GM06990 (cell line): ENCODE measurements at regions not wholly inside any gene's neighbourhood (a gene's known extent, or its start where the extent isn't known, plus 50 kb on each side); places are given as distances from the start of the nearest gene placed in this dataset.

Experiments used
- DNase-seq: peaks from one replicate; pipeline ENCODE4 v3.0.0-alpha.2; 2011; ENCODE audit not compliant: insufficient read length; ENCODE audit errors: extremely low read depth
- H3K27me3 ChIP-seq: replicated peaks from 2 replicates; pipeline ENCODE4 v1.6.0; 2011; ENCODE audit warnings: low read length; ENCODE audit not compliant: control insufficient read depth, insufficient read depth
- H3K36me3 ChIP-seq: 2 replicates; pipeline ENCODE4 v1.5.1; 2011; ENCODE audit warnings: low read length; ENCODE audit not compliant: control insufficient read depth, insufficient read depth
- H3K4me3 ChIP-seq: replicated peaks from 2 replicates; pipeline ENCODE4 v1.5.1; 2011; ENCODE audit warnings: low read depth, mild to moderate bottlenecking, control low read depth, low read length
- TF ChIP-seq, protein P1 (sequence below): IDR thresholded peaks from 2 replicates; pipeline ENCODE4 v1.5.1; 2011; ENCODE audit warnings: low read length, control low read depth, mild to moderate bottlenecking, inconsistent platforms; ENCODE audit not compliant: insufficient read depth, poor library complexity, severe bottlenecking

DNA sequence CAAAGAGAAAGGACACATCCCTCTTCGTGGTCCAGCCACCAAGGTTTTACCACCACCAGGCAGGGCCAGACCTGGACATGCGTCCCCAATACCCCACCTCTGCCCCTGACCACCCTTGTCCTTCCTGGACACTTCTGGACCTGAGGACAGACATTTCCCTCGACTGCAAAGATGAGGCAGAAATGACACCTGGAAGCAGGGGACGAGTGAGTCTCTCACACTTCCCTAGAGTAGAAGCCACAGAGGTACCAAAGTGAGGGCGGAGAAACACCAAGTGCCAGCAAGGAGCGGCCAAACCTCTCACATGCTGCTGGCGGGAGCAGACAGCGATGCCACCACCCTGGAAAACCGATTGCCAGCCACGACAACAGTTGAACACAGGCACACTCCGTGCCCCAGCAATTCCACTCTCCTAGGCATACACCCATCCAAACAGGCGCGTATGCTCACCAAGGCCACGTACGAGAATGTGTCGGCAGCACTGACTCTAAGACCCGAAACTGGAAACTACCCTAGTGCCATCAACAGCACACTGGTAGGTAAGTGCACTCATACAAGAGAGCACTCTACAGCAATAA is 207.0 kb upstream of the NSMCE3 start:
- H3K27me3 ChIP-seq, result no peaks in the 10 kb centered on the region
- TF ChIP-seq, protein P1, sequence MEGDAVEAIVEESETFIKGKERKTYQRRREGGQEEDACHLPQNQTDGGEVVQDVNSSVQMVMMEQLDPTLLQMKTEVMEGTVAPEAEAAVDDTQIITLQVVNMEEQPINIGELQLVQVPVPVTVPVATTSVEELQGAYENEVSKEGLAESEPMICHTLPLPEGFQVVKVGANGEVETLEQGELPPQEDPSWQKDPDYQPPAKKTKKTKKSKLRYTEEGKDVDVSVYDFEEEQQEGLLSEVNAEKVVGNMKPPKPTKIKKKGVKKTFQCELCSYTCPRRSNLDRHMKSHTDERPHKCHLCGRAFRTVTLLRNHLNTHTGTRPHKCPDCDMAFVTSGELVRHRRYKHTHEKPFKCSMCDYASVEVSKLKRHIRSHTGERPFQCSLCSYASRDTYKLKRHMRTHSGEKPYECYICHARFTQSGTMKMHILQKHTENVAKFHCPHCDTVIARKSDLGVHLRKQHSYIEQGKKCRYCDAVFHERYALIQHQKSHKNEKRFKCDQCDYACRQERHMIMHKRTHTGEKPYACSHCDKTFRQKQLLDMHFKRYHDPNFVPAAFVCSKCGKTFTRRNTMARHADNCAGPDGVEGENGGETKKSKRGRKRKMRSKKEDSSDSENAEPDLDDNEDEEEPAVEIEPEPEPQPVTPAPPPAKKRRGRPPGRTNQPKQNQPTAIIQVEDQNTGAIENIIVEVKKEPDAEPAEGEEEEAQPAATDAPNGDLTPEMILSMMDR, result no peak
- DNase-seq, result no peak

DNA sequence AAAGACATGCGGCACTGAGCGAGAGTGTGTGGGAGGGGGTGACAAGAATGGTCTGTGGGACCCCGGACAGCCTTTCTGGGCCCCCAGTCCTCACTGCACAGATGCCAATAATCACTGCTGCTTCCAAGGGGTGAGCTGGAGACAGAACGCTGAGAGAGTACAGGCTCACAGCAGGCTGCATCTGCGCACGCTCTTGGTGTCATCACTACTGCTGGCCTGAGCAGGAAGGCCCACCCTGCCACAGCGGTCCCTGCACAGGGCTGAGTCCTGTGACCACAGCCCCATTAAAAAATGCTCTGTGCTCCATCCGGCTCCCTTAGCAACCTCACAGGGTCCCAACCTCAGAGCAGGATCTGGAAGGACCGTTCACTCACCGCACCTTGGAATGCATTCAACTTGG is 205.5 kb upstream of the NSMCE3 start:
- no peak for DNase-seq
- no peaks in the 10 kb centered on the region for H3K27me3 ChIP-seq
- TF ChIP-seq, protein P1, result no peak

More for the DNA sequence above, 207.0 kb upstream of the NSMCE3 start:
- Histone ChIP-seq H3K4me3 (no peak overlapping the region), H3K36me3 (no peaks in the 10 kb centered on the region)

GRCh38 chr15:29473621-29474105 is 204.0 kb upstream of the NSMCE3 start:
- no peaks in the 10 kb centered on the region for H3K27me3 ChIP-seq
- H3K4me3 ChIP-seq, result no peak overlapping the region
- TF ChIP-seq, protein P1, result no peak
- no peak for DNase-seq
- no peaks in the 10 kb centered on the region for H3K36me3 ChIP-seq

More for the DNA sequence above, 205.5 kb upstream of the NSMCE3 start:
- Histone ChIP-seq H3K36me3 (no peaks in the 10 kb centered on the region), H3K4me3 (no peak overlapping the region)

DNA sequence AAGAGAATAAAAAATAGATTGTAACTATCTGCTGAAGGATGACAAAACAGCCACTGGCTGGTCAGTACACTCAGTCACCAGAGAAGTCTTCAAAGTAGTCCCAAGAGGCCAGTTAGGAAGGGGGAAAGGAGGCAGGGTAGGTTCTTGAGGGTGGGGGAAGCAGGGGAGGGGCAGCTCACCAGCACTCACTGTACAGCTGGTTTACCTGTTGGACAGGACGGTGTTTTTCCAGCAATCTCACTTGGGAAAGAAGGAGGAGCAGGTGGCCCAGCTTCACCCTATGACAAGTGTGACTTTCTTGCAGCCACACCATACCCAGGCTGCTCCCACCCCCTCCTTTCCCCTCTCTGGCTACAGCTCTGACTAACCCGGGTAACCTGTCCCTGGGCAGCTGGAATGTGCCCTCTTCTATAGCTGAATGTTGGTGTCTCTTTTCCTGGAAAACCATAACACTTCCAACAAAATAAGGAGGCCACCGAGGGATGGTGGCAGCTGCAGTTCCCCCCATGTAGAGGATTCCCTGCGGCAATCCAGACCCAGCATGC is 203.4 kb upstream of the NSMCE3 start:
- Histone ChIP-seq H3K4me3 (no peak overlapping the region), H3K27me3 (no peaks in the 10 kb centered on the region), H3K36me3 (no peaks in the 10 kb centered on the region)
- DNase-seq, result no peak
- TF ChIP-seq, protein P1, result no peak

DNA sequence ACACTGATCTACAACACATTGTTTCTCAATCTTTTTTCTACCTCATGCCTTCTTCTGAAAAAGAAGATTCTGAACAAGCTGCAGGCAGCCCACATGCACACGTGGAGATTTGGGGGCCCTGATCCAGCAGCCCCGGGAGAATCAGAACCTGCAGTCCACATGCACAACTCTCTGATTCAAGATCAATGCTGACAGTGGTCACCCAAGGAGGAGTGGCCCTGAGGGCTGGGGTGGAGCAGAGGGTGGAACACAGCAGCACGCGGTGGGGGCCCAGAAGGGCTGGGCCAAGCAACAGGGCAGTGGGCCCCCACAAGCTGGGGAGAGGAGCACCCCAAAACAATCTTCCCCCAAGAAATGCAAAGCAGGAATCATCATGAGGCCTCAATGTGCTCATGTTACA is 202.1 kb upstream of the NSMCE3 start:
- Histone ChIP-seq H3K27me3 (no peaks in the 10 kb centered on the region; the same call in 1 of the 2 replicates), H3K36me3 (no peaks in the 10 kb centered on the region), H3K4me3 (no peak overlapping the region)
- no peak for DNase-seq
- TF ChIP-seq, protein P1, result no peak
